Sigmoid colon (tissue), 6 donors: ENCODE measurements at regions not wholly inside any gene's neighbourhood (a gene's known extent, or its start where the extent isn't known, plus 50 kb on each side); places are given as distances from the start of the nearest gene placed in this dataset.
A peak's percentile ranks its signal among the peaks of the same experiment; 100 is the strongest.

Source experiments
- DNase-seq: peaks from one replicate; pipeline ENCODE4 v3.0.0-alpha.2; 2019
- H3K27ac ChIP-seq, 4 donors: fragments of 200-600 bp; sonication (generic); one replicate each; pipeline ENCODE4 v1.5.1; 2016 to 2019; ENCODE audit warnings: mild to moderate bottlenecking in 1 of 4
- H3K27me3 ChIP-seq, 3 donors: fragments of 200-600 bp; sonication (generic); one replicate each; pipeline ENCODE4 v1.5.1; 2019; ENCODE audit warnings: mild to moderate bottlenecking in 1 of 3
- H3K36me3 ChIP-seq, 4 donors: fragments of 200-600 bp; sonication (generic); one replicate each; pipeline ENCODE4 v1.5.1; 2016 to 2019
- H3K4me1 ChIP-seq, 4 donors: fragments of 200-600 bp; sonication (generic); one replicate each; pipeline ENCODE4 v1.5.1; 2017 to 2019
- H3K4me3 ChIP-seq, 4 donors: fragments of 200-600 bp; sonication (generic); one replicate each; pipeline ENCODE4 v1.5.1; 2017 to 2019; ENCODE audit warnings: mild to moderate bottlenecking in 2 of 4, moderate library complexity in 1 of 4
- H3K9me3 ChIP-seq, 4 donors: fragments of 200-600 bp in 3 of 4; sonication (generic) in 3 of 4; one replicate each; pipeline versions ENCODE4 v1.5.1 to v1.6.1; 2013 to 2019
- EP300 ChIP-seq, 4 donors: sonication (generic); formaldehyde crosslinking; IDR thresholded peaks; one replicate each; pipeline ENCODE4 v1.6.1; 2017; ENCODE audit warnings: antibody characterized with exemption in 4 of 4
- POLR2A ChIP-seq, 2 donors: fragments of 450-650 bp; IDR thresholded peaks; one replicate each; pipeline ENCODE4 v1.6.1; 2016; ENCODE audit warnings: antibody characterized with exemption in 2 of 2, mild to moderate bottlenecking in 2 of 2, moderate library complexity in 2 of 2
- POLR2AphosphoS5 ChIP-seq, 4 donors: sonication (generic); formaldehyde crosslinking; IDR thresholded peaks; one replicate each; pipeline ENCODE4 v1.6.1; 2017; ENCODE audit warnings: antibody characterized with exemption in 4 of 4
- WGBS, 2 donors: extraction: QIAGEN DNeasy Blood & Tissue Kit; methylation state at CpG; one replicate each; pipeline ENCODE4 v1.1.7; 2013; 5-methylcytosine and 5-hydroxymethylcytosine counted together
- intact Hi-C: fragments of 100-400 bp; cut with DNase I; formaldehyde crosslinking; loops from one replicate; pipeline ENCODE4 v1.15.1; 2023
- TF ChIP-seq, protein P1 (sequence below), 4 experiments: fragments of 450-650 bp in 3 of 4; fragments of 200-600 bp in 1 of 4; IDR thresholded peaks; one replicate each; pipeline ENCODE4 v1.5.1; 2016 to 2019; ENCODE audit warnings: antibody characterized with exemption in 4 of 4, mild to moderate bottlenecking in 3 of 4, moderate library complexity in 2 of 4
- donor health status: healthy with polysubstance abuse.
- donor health status: healthy.

DNA sequence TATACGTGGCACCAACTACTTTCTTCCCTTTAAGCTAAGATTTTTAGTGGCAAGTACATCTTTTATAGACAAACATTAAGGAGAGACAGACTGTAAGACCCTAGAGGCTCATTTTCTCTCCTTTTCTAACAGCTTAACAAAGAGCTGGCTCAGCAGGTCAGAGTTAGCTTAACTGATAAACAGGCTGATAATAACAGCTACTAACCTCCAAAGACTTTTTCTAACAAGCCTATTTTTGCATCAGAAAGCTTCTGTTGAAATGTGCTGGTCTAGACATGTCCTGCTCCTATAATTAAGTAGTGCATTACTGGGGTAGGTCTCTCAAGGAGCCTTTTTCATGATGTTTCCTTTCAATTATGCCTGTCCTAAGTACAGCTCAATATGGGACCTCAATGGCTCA, 238.2 kb upstream of the FAM3C start:
- no peak for DNase-seq
- Histone ChIP-seq H3K27me3 (no peaks in the 10 kb centered on the region), H3K27ac (no peak overlapping the region), H3K4me1 (no peaks in the 10 kb centered on the region), H3K9me3 (no peaks in the 10 kb centered on the region), H3K4me3 (no peak overlapping the region), H3K36me3 (no peaks in the 10 kb centered on the region)
- 1 to 50% methylated on average over 1 of the region's 1 CpG for WGBS, 2 donors
- intact Hi-C loops = no loop called here
- TF ChIP-seq, protein P1, sequence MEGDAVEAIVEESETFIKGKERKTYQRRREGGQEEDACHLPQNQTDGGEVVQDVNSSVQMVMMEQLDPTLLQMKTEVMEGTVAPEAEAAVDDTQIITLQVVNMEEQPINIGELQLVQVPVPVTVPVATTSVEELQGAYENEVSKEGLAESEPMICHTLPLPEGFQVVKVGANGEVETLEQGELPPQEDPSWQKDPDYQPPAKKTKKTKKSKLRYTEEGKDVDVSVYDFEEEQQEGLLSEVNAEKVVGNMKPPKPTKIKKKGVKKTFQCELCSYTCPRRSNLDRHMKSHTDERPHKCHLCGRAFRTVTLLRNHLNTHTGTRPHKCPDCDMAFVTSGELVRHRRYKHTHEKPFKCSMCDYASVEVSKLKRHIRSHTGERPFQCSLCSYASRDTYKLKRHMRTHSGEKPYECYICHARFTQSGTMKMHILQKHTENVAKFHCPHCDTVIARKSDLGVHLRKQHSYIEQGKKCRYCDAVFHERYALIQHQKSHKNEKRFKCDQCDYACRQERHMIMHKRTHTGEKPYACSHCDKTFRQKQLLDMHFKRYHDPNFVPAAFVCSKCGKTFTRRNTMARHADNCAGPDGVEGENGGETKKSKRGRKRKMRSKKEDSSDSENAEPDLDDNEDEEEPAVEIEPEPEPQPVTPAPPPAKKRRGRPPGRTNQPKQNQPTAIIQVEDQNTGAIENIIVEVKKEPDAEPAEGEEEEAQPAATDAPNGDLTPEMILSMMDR (IDR thresholded peaks at IDR 0.05) = no peak
- TF ChIP-seq POLR2AphosphoS5 (IDR thresholded peaks at IDR 0.05) = no peak
- no peak for TF ChIP-seq POLR2A (IDR thresholded peaks at IDR 0.05)
- no peak for TF ChIP-seq EP300 (IDR thresholded peaks at IDR 0.05)

DNA sequence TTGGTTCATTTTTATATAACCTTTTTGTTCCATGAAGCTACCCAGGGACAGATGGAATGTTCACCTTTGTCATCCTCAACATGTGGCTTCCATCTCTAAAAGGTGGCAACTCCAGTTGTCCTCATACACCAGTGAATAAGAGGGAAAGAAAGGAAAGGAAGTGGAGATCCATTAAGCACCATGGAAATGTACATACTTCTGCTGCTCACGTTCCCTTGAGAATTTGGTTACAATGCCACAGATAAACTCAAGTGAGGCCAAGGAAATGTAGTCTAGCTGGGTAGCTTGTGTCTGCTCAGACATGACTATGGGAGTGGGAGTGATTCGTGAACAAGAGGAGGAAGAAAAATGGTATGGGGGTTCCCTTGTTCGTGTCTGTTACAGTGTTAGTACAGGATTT, 237.1 kb upstream of the FAM3C start:
- no peaks in the 10 kb centered on the region for H3K4me1 ChIP-seq
- no peaks in the 10 kb centered on the region for H3K36me3 ChIP-seq
- DNase-seq = no peak
- intact Hi-C loops = no loop called here
- H3K9me3 ChIP-seq = no peaks in the 10 kb centered on the region
- no peaks in the 10 kb centered on the region for H3K27me3 ChIP-seq
- no peak overlapping the region for H3K4me3 ChIP-seq
- H3K27ac ChIP-seq = no peak overlapping the region
- 71 to 72% methylated on average over 3 of the region's 3 CpGs for whole genome bisulfite sequencing, 2 donors
- TF ChIP-seq POLR2AphosphoS5 (IDR thresholded peaks at IDR 0.05) = no peak
- TF ChIP-seq, protein P1 (IDR thresholded peaks at IDR 0.05) = no peak
- TF ChIP-seq POLR2A (IDR thresholded peaks at IDR 0.05) = no peak
- TF ChIP-seq EP300 (IDR thresholded peaks at IDR 0.05) = no peak

DNA sequence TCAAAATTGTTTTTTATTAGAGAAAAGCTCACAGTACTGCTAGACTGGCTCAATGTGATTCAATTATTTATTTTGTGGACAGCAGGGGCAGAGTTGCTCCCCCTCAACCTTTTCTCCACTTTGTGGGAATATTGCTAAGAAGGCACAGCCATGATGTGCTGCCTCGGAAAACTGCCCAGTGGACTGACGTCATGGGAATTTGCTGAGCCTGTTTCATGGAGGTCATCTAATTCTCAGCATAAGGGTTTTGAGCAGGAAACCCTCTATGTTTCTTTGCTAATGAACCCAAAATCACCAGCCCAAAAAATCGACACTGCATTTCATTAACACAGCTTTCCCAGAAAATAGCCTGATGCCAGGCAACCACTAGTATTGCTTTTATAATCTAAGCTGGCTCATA, 228.8 kb upstream of the FAM3C start:
- Histone ChIP-seq H3K36me3 (no peaks in the 10 kb centered on the region), H3K4me3 (no peak overlapping the region), H3K27ac (no peak overlapping the region), H3K4me1 (no peaks in the 10 kb centered on the region), H3K9me3 (no peaks in the 10 kb centered on the region), H3K27me3 (no peaks in the 10 kb centered on the region)
- TF ChIP-seq POLR2AphosphoS5 (IDR thresholded peaks at IDR 0.05) (no peak), EP300 (IDR thresholded peaks at IDR 0.05) (no peak), POLR2A (IDR thresholded peaks at IDR 0.05) (no peak)
- TF ChIP-seq, protein P1 (IDR thresholded peaks at IDR 0.05) = no peak
- WGBS, 2 donors = 79 to 86% methylated on average over 3 of the region's 3 CpGs
- peak; percentile 64 for DNase-seq
- intact Hi-C loops = no loop called here

DNA sequence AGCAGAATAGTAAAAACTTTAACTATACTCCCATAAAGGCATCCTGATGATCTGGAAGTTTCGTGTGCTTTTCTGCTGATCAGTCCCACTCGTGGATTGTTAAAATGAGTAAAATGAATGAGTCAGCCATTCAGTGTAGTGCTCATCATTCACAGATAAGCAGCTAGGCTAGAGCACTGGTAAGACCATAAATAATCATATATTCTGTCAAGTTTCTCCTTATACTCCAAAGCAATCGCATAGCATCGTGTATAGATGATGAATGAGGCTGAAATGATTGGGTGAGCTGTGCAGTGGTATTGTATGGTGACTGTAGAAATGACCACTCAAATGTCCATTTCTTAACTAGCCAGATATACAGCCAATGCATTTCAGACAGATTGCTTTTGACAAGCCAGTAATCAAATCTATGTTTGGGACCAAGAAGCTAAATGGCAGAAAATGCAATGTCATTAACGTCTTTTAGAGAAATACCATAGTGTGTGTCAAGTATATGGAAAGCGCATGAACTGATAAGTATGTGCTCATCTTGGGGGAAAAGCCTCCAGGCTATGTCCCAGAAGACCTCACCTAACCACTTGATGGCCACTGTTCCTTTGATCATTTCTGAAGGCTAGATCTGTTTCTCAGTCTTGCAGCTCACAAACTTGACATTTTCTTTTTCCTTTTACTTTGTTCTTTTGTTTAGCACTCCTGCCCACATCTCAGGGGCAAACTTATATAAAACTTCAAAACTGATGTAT, 227.2 kb upstream of the FAM3C start:
- intact Hi-C loops = no loop called here

More for the DNA sequence above, 227.2 kb upstream of the FAM3C start:
- Histone ChIP-seq H3K4me3 (no peak overlapping the region), H3K27ac (no peak overlapping the region), H3K9me3 (no peaks in the 10 kb centered on the region), H3K27me3 (no peaks in the 10 kb centered on the region), H3K4me1 (no peaks in the 10 kb centered on the region), H3K36me3 (no peaks in the 10 kb centered on the region)
- DNase-seq = no peak
- TF ChIP-seq POLR2A (IDR thresholded peaks at IDR 0.05) = no peak
- TF ChIP-seq POLR2AphosphoS5 (IDR thresholded peaks at IDR 0.05) = no peak
- TF ChIP-seq, protein P1 (IDR thresholded peaks at IDR 0.05) = no peak
- TF ChIP-seq EP300 (IDR thresholded peaks at IDR 0.05) = no peak
- 72 to 80% methylated on average over 6 of the region's 6 CpGs for WGBS, 2 donors
